ENCODE measurements at regions not wholly inside any gene's neighbourhood (a gene's known extent, or its start where the extent isn't known, plus 50 kb on each side); places are given as distances from the start of the nearest gene placed in this dataset.

DNA sequence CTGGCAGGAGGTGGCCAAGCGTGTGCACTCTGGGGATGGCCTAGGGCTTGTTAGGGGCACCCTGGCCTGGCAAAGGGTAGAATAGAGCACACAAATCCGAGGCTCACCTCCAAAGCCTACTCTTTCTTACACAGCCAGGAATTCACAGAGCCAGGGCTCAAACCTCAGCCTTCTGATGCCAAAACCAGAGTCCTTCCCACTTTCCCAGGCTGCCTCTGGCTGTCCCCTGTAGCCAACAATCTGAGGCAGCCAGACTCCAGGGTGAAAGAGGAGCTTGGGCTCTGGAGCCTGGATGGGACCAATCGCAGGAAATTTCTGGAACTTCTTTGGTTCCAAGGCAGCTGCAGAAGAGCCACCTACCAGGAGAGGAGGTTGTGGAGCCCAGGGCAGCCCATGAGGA lies 127.9 kb downstream of the COPRS start:
- DNase-seq (ENCODE audit: extremely low spot score), result no peak
- CTCF ChIA-PET, result interaction anchor here (0.6 kb wide), 1 partner anchor 40 kb away, joined by 3 read pairs; no protein-coding TSS in a partner anchor
- POLR2A ChIA-PET, result no interaction called here
- no peak for TF ChIP-seq SP1 (IDR thresholded peaks at IDR 0.05)
- no peak for TF ChIP-seq NFRKB (IDR thresholded peaks at IDR 0.05)
- TF ChIP-seq FOXM1 (IDR thresholded peaks at IDR 0.05; ENCODE audit: borderline replicate concordance), result no peak
- TF ChIP-seq PKNOX1 (IDR thresholded peaks at IDR 0.05), result no peak
- no peak for TF ChIP-seq HDGF (IDR thresholded peaks at IDR 0.05; ENCODE audit: borderline replicate concordance)
- no peak for TF ChIP-seq ELF4 (IDR thresholded peaks at IDR 0.05)
- TF ChIP-seq FOXA1 (IDR thresholded peaks at IDR 0.05), result no peak
- TF ChIP-seq LEF1 (IDR thresholded peaks at IDR 0.05; ENCODE audit: borderline replicate concordance), result no peak
- no peak for TF ChIP-seq SUZ12 (IDR thresholded peaks at IDR 0.05)
- TF ChIP-seq ARNT (IDR thresholded peaks at IDR 0.05), result no peak
- TF ChIP-seq CTBP1 (IDR thresholded peaks at IDR 0.05; ENCODE audit: borderline replicate concordance), result no peak
- TF ChIP-seq L3MBTL2 (conservative IDR thresholded peaks at IDR 0.05), result no peak
- TF ChIP-seq BHLHE40 (IDR thresholded peaks at IDR 0.05; ENCODE audit: borderline replicate concordance), result no peak
- no peak for TF ChIP-seq ZNF384 (IDR thresholded peaks at IDR 0.05)
- no peak for TF ChIP-seq TARDBP (IDR thresholded peaks at IDR 0.05)
- TF ChIP-seq FOXK2 (IDR thresholded peaks at IDR 0.05), result no peak

- DNase-seq (ENCODE audit: extremely low spot score), result no peak
- ChIA-PET POLR2A (no interaction called here), CTCF (no interaction called here)
- TF ChIP-seq ELF4 (IDR thresholded peaks at IDR 0.05) (no peak), TARDBP (IDR thresholded peaks at IDR 0.05) (no peak), ARNT (IDR thresholded peaks at IDR 0.05) (no peak), NFRKB (IDR thresholded peaks at IDR 0.05) (no peak), ZNF384 (IDR thresholded peaks at IDR 0.05) (no peak), FOXM1 (IDR thresholded peaks at IDR 0.05; ENCODE audit: borderline replicate concordance) (no peak), SP1 (IDR thresholded peaks at IDR 0.05) (no peak), FOXA1 (IDR thresholded peaks at IDR 0.05) (no peak), BHLHE40 (IDR thresholded peaks at IDR 0.05; ENCODE audit: borderline replicate concordance) (no peak), PKNOX1 (IDR thresholded peaks at IDR 0.05) (no peak), CTBP1 (IDR thresholded peaks at IDR 0.05; ENCODE audit: borderline replicate concordance) (no peak), HDGF (IDR thresholded peaks at IDR 0.05; ENCODE audit: borderline replicate concordance) (no peak), LEF1 (IDR thresholded peaks at IDR 0.05; ENCODE audit: borderline replicate concordance) (no peak), FOXK2 (IDR thresholded peaks at IDR 0.05) (no peak), L3MBTL2 (conservative IDR thresholded peaks at IDR 0.05) (no peak)
These were observed 132.0 kb downstream of the COPRS start for GRCh38 chr17:31726980-31727427.

DNA sequence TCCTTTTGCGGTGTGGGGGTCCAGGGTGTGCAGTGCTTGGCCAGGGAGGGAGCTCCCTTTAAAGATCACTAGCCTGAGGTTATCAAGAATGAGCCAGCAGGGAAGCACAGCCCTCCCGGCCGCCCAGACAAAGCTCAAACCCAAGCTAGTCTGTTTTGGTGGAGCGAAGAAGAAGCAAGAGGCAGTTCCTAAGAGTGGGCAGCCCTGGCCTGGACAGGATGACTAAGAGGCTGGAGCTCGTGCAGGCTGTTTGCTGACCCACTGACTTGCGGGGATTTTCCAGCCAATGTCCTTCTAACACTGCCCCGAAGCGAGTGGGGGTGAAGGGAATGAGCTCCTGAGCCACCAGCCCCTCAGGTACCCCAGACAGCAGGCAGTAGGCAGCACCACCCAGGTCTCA lies 134.4 kb downstream of the COPRS start:
- TF ChIP-seq LEF1 (IDR thresholded peaks at IDR 0.05; ENCODE audit: borderline replicate concordance) (no peak), NFRKB (IDR thresholded peaks at IDR 0.05) (no peak), FOXK2 (IDR thresholded peaks at IDR 0.05) (no peak), TARDBP (IDR thresholded peaks at IDR 0.05) (no peak), SP1 (IDR thresholded peaks at IDR 0.05) (no peak), ELF4 (IDR thresholded peaks at IDR 0.05) (no peak), BHLHE40 (IDR thresholded peaks at IDR 0.05; ENCODE audit: borderline replicate concordance) (no peak), HDGF (IDR thresholded peaks at IDR 0.05; ENCODE audit: borderline replicate concordance) (no peak), L3MBTL2 (conservative IDR thresholded peaks at IDR 0.05) (no peak), PKNOX1 (IDR thresholded peaks at IDR 0.05) (no peak), FOXA1 (IDR thresholded peaks at IDR 0.05) (no peak), ZNF384 (IDR thresholded peaks at IDR 0.05) (no peak), CTBP1 (IDR thresholded peaks at IDR 0.05; ENCODE audit: borderline replicate concordance) (no peak), ARNT (IDR thresholded peaks at IDR 0.05) (no peak), FOXM1 (IDR thresholded peaks at IDR 0.05; ENCODE audit: borderline replicate concordance) (no peak), SUZ12 (IDR thresholded peaks at IDR 0.05) (no peak)
- DNase-seq (ENCODE audit: extremely low spot score), result no peak
- ChIA-PET CTCF (no interaction called here), POLR2A (interaction anchor here (0.6 to 1.4 kb wide), 2 partner anchors 57 to 177 kb away, joined by 3 to 4 read pairs; partner anchors contain the start of gene UTP6)

- CTCF ChIA-PET, result no interaction called here
- DNase-seq (ENCODE audit: extremely low spot score), result no peak
- POLR2A ChIA-PET, result no interaction called here
- TF ChIP-seq ZNF384 (IDR thresholded peaks at IDR 0.05), result no peak
- no peak for TF ChIP-seq PKNOX1 (IDR thresholded peaks at IDR 0.05)
These were observed 135.0 kb downstream of the COPRS start for GRCh38 chr17:31724026-31724425.

- TF ChIP-seq FOXM1 (IDR thresholded peaks at IDR 0.05; ENCODE audit: borderline replicate concordance), result no peak
- no peak for TF ChIP-seq HDGF (IDR thresholded peaks at IDR 0.05; ENCODE audit: borderline replicate concordance)
- no peak for TF ChIP-seq SUZ12 (IDR thresholded peaks at IDR 0.05)
- no peak for TF ChIP-seq NFRKB (IDR thresholded peaks at IDR 0.05)
- no peak for TF ChIP-seq BHLHE40 (IDR thresholded peaks at IDR 0.05; ENCODE audit: borderline replicate concordance)
- no peak for TF ChIP-seq ARNT (IDR thresholded peaks at IDR 0.05)
- no peak for TF ChIP-seq PKNOX1 (IDR thresholded peaks at IDR 0.05)
- TF ChIP-seq LEF1 (IDR thresholded peaks at IDR 0.05; ENCODE audit: borderline replicate concordance), result no peak
- no peak for TF ChIP-seq FOXK2 (IDR thresholded peaks at IDR 0.05)
- no peak for TF ChIP-seq ZNF384 (IDR thresholded peaks at IDR 0.05)
- no peak for TF ChIP-seq TARDBP (IDR thresholded peaks at IDR 0.05)
- TF ChIP-seq SP1 (IDR thresholded peaks at IDR 0.05), result no peak
- no peak for TF ChIP-seq ELF4 (IDR thresholded peaks at IDR 0.05)
- TF ChIP-seq CTBP1 (IDR thresholded peaks at IDR 0.05; ENCODE audit: borderline replicate concordance), result no peak
- no peak for TF ChIP-seq L3MBTL2 (conservative IDR thresholded peaks at IDR 0.05)
- no peak for TF ChIP-seq FOXA1 (IDR thresholded peaks at IDR 0.05)
- ChIA-PET CTCF (interaction anchor here (0.6 to 1.2 kb wide), 2 partner anchors 13 to 121 kb away, joined by 3 to 5 read pairs; no protein-coding TSS in a partner anchor), POLR2A (no interaction called here)
- no peak for DNase-seq (ENCODE audit: extremely low spot score)
These were observed 136.6 kb downstream of the COPRS start for GRCh38 chr17:31722251-31723056.

Data from HEK293T (cell line).